HEK293 (cell line): ENCODE measurements at regions not wholly inside any gene's neighbourhood (a gene's known extent, or its start where the extent isn't known, plus 50 kb on each side); places are given as distances from the start of the nearest gene placed in this dataset.

Source experiments
- CTCF ChIA-PET: fragments of 350-600 bp; formaldehyde crosslinking; extraction: SDS; loops from one replicate; lab custom pipeline; 2021; ENCODE audit warnings: antibody characterized with exemption; lab: Yijun Ruan, JAX
- POLR2A ChIA-PET: fragments of 300-600 bp; formaldehyde crosslinking; extraction: SDS; loops from one replicate; lab custom pipeline; 2020; ENCODE audit warnings: antibody characterized with exemption, inconsistent platforms; lab: Yijun Ruan, JAX
- H3K27ac ChIP-seq: fragments of 200-500 bp; sonication (Bioruptor generic); 2 replicates; pipeline ENCODE4 v1.5.1; 2014; ENCODE audit warnings: low read depth, low read length, control low read depth, inconsistent platforms; ENCODE audit errors: extremely low read depth
- H3K36me3 ChIP-seq, 2 experiments: fragments of 200-500 bp in 1 of 2; sonication (Bioruptor generic) in 1 of 2; 1 replicate in 1 of 2; 2 replicates in 1 of 2; pipeline ENCODE4 v1.5.1; 2014 to 2017; ENCODE audit warnings: inconsistent platforms in 2 of 2, low read length in 2 of 2; ENCODE audit not compliant: control insufficient read depth in 2 of 2, insufficient read depth in 1 of 2
- H3K4me1 ChIP-seq: fragments of 200-500 bp; sonication (Bioruptor generic); 2 replicates; pipeline ENCODE4 v1.5.1; 2014; ENCODE audit warnings: mild to moderate bottlenecking, low read length, inconsistent platforms; ENCODE audit not compliant: control insufficient read depth, insufficient read depth
- H3K4me3 ChIP-seq: 2 replicates; pipeline ENCODE4 v1.5.1; 2011; ENCODE audit warnings: low read depth, mild to moderate bottlenecking, control low read depth, low read length, moderate library complexity
- H3K9me3 ChIP-seq: fragments of 200-500 bp; sonication (Bioruptor generic); 2 replicates; pipeline ENCODE4 v1.5.1; 2014; ENCODE audit warnings: low read depth, low read length, inconsistent platforms; ENCODE audit not compliant: control insufficient read depth, insufficient read depth
- BCL11A ChIP-seq: fragments of 450-650 bp; formaldehyde crosslinking; IDR thresholded peaks from 2 replicates; pipeline ENCODE4 v1.5.1; 2016; ENCODE audit warnings: low read depth, missing biosample characterization, missing genetic modification characterization
- GLIS2 ChIP-seq: fragments of 450-650 bp; formaldehyde crosslinking; IDR thresholded peaks from 2 replicates; pipeline ENCODE4 v1.5.1; 2016; ENCODE audit warnings: missing biosample characterization, missing genetic modification characterization
- OSR2 ChIP-seq: fragments of 450-650 bp; formaldehyde crosslinking; IDR thresholded peaks from 2 replicates; pipeline ENCODE4 v1.5.1; 2016; ENCODE audit warnings: missing biosample characterization, missing genetic modification characterization
- PRDM1 ChIP-seq: fragments of 450-650 bp; formaldehyde crosslinking; IDR thresholded peaks from 2 replicates; pipeline ENCODE4; 2016; ENCODE audit warnings: missing biosample characterization, missing genetic modification characterization
- REST ChIP-seq: fragments of 450-650 bp; formaldehyde crosslinking; IDR thresholded peaks from 2 replicates; pipeline ENCODE4 v1.5.1; 2016; ENCODE audit warnings: missing biosample characterization, missing genetic modification characterization
- YY1 ChIP-seq: fragments of 450-650 bp; formaldehyde crosslinking; IDR thresholded peaks from 2 replicates; pipeline ENCODE4 v1.5.1; 2018; ENCODE audit warnings: missing biosample characterization, missing genetic modification characterization
- ZEB2 ChIP-seq: fragments of 450-650 bp; formaldehyde crosslinking; IDR thresholded peaks from 2 replicates; pipeline ENCODE4 v1.5.1; 2016; ENCODE audit warnings: missing biosample characterization, missing genetic modification characterization
- ZFP69B ChIP-seq: fragments of 450-650 bp; formaldehyde crosslinking; IDR thresholded peaks from 2 replicates; pipeline ENCODE4 v1.5.1; 2016; ENCODE audit warnings: missing biosample characterization, missing genetic modification characterization
- ZNF121 ChIP-seq: fragments of 450-650 bp; formaldehyde crosslinking; IDR thresholded peaks from 2 replicates; pipeline ENCODE4 v1.5.1; 2016; ENCODE audit warnings: missing biosample characterization, missing genetic modification characterization
- ZNF140 ChIP-seq: fragments of 450-650 bp; formaldehyde crosslinking; IDR thresholded peaks from 2 replicates; pipeline ENCODE4 v1.5.1; 2016; ENCODE audit warnings: missing biosample characterization, missing genetic modification characterization
- ZNF202 ChIP-seq: fragments of 450-650 bp; formaldehyde crosslinking; IDR thresholded peaks from 2 replicates; pipeline ENCODE4 v1.5.1; 2016; ENCODE audit warnings: missing biosample characterization, missing genetic modification characterization, borderline replicate concordance
- ZNF214 ChIP-seq: fragments of 450-650 bp; formaldehyde crosslinking; IDR thresholded peaks from 2 replicates; pipeline ENCODE4 v1.5.1; 2017; ENCODE audit warnings: missing biosample characterization, mild to moderate bottlenecking, missing genetic modification characterization, borderline replicate concordance
- ZNF585B ChIP-seq: fragments of 450-650 bp; formaldehyde crosslinking; IDR thresholded peaks from 2 replicates; pipeline ENCODE4 v1.5.1; 2016; ENCODE audit warnings: missing biosample characterization, missing genetic modification characterization
- ZNF623 ChIP-seq: fragments of 450-650 bp; formaldehyde crosslinking; IDR thresholded peaks from 2 replicates; pipeline ENCODE4 v1.5.1; 2016; ENCODE audit warnings: missing biosample characterization, missing genetic modification characterization
- ZNF626 ChIP-seq: fragments of 450-650 bp; sonication (Bioruptor Pico); formaldehyde crosslinking; IDR thresholded peaks from 2 replicates; pipeline ENCODE4 v1.5.1; 2018; ENCODE audit warnings: missing biosample characterization, missing genetic modification characterization, inconsistent platforms
- ZNF670 ChIP-seq: fragments of 450-650 bp; formaldehyde crosslinking; IDR thresholded peaks from 2 replicates; pipeline ENCODE4 v1.5.1; 2016; ENCODE audit warnings: missing biosample characterization, missing genetic modification characterization, low read depth
- ZNF837 ChIP-seq: fragments of 450-650 bp; formaldehyde crosslinking; IDR thresholded peaks from 2 replicates; pipeline ENCODE4 v1.5.1; 2016; ENCODE audit warnings: missing biosample characterization, missing genetic modification characterization
- ZNF843 ChIP-seq: fragments of 450-650 bp; formaldehyde crosslinking; IDR thresholded peaks from 2 replicates; pipeline ENCODE4 v1.5.1; 2016; ENCODE audit warnings: missing biosample characterization, missing genetic modification characterization
- ZSCAN16 ChIP-seq: fragments of 450-650 bp; formaldehyde crosslinking; IDR thresholded peaks from 2 replicates; pipeline ENCODE4 v1.5.1; 2016; ENCODE audit warnings: missing biosample characterization, missing genetic modification characterization
- ZSCAN23 ChIP-seq: fragments of 450-650 bp; formaldehyde crosslinking; IDR thresholded peaks from 2 replicates; pipeline ENCODE4 v1.5.1; 2016; ENCODE audit warnings: missing biosample characterization, missing genetic modification characterization
- ZSCAN30 ChIP-seq: fragments of 450-650 bp; IDR thresholded peaks from 2 replicates; pipeline ENCODE4 v1.5.1; 2018; ENCODE audit warnings: missing biosample characterization, mild to moderate bottlenecking, missing genetic modification characterization, moderate library complexity
- ZXDB ChIP-seq: fragments of 450-650 bp; formaldehyde crosslinking; IDR thresholded peaks from 2 replicates; pipeline ENCODE4 v1.5.1; 2016; ENCODE audit warnings: missing biosample characterization, missing genetic modification characterization
- TF ChIP-seq, protein P1 (sequence below): fragments of 450-650 bp; formaldehyde crosslinking; IDR thresholded peaks from 2 replicates; pipeline ENCODE4 v1.5.1; 2016; ENCODE audit warnings: missing biosample characterization, missing genetic modification characterization
- TF ChIP-seq, protein P2 (sequence below): fragments of 450-650 bp; formaldehyde crosslinking; IDR thresholded peaks from 2 replicates; pipeline ENCODE4 v1.5.1; 2017; ENCODE audit warnings: missing biosample characterization, mild to moderate bottlenecking, missing genetic modification characterization, moderate library complexity
- TF ChIP-seq, protein P3 (sequence below): fragments of 450-650 bp; formaldehyde crosslinking; IDR thresholded peaks from 2 replicates; pipeline ENCODE4 v1.5.1; 2016; ENCODE audit warnings: missing biosample characterization, missing genetic modification characterization
- TF ChIP-seq, protein P4 (sequence below): fragments of 450-650 bp; formaldehyde crosslinking; IDR thresholded peaks from 2 replicates; pipeline ENCODE4; 2016; ENCODE audit warnings: missing biosample characterization, missing genetic modification characterization

DNA sequence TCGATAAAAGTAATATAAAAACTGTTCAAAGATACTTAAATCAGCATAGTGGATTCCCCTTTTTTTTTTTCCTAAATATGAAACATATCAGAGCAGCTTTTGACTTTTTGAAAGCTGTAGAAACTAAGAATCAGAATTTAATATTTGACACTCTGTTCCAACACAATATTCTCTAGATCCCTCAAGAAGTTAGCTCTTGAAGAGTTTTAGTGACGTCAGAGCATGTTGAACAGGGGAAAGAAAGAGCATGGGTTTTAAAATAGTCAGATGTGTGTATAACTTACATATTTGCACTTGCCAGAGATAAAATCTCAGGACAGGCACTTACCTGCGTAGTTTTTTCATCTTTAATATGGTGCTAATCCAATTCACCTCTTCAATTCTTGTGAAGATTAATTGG, 75.2 kb upstream of the FBXL7 start (continued):
- no peak for TF ChIP-seq PRDM1 (tag by site-specific recombination)
- TF ChIP-seq, protein P1, sequence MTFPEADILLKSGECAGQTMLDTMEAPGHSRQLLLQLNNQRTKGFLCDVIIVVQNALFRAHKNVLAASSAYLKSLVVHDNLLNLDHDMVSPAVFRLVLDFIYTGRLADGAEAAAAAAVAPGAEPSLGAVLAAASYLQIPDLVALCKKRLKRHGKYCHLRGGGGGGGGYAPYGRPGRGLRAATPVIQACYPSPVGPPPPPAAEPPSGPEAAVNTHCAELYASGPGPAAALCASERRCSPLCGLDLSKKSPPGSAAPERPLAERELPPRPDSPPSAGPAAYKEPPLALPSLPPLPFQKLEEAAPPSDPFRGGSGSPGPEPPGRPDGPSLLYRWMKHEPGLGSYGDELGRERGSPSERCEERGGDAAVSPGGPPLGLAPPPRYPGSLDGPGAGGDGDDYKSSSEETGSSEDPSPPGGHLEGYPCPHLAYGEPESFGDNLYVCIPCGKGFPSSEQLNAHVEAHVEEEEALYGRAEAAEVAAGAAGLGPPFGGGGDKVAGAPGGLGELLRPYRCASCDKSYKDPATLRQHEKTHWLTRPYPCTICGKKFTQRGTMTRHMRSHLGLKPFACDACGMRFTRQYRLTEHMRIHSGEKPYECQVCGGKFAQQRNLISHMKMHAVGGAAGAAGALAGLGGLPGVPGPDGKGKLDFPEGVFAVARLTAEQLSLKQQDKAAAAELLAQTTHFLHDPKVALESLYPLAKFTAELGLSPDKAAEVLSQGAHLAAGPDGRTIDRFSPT: no peak

GRCh38 chr5:15421921-15422412, 78.0 kb upstream of the FBXL7 start:
- no peaks in the 10 kb centered on the region for H3K9me3 ChIP-seq
- no peak overlapping the region for H3K27ac ChIP-seq
- TF ChIP-seq ZNF670 (no peak), ZNF626 (tag by site-specific recombination) (no peak), ZSCAN23 (tag by site-specific recombination) (no peak), ZSCAN30 (no peak), REST (no peak), OSR2 (tag by site-specific recombination) (no peak), ZNF214 (tag by site-specific recombination) (no peak), ZNF202 (tag by site-specific recombination) (no peak), YY1 (tag by site-specific recombination) (no peak), ZNF140 (tag by site-specific recombination) (no peak), ZXDB (no peak), GLIS2 (tag by site-specific recombination) (no peak)
- TF ChIP-seq, protein P2, sequence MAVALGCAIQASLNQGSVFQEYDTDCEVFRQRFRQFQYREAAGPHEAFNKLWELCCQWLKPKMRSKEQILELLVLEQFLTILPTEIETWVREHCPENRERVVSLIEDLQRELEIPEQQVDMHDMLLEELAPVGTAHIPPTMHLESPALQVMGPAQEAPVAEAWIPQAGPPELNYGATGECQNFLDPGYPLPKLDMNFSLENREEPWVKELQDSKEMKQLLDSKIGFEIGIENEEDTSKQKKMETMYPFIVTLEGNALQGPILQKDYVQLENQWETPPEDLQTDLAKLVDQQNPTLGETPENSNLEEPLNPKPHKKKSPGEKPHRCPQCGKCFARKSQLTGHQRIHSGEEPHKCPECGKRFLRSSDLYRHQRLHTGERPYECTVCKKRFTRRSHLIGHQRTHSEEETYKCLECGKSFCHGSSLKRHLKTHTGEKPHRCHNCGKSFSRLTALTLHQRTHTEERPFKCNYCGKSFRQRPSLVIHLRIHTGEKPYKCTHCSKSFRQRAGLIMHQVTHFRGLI (tag by site-specific recombination): no peak
- TF ChIP-seq, protein P3, sequence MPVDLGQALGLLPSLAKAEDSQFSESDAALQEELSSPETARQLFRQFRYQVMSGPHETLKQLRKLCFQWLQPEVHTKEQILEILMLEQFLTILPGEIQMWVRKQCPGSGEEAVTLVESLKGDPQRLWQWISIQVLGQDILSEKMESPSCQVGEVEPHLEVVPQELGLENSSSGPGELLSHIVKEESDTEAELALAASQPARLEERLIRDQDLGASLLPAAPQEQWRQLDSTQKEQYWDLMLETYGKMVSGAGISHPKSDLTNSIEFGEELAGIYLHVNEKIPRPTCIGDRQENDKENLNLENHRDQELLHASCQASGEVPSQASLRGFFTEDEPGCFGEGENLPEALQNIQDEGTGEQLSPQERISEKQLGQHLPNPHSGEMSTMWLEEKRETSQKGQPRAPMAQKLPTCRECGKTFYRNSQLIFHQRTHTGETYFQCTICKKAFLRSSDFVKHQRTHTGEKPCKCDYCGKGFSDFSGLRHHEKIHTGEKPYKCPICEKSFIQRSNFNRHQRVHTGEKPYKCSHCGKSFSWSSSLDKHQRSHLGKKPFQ: no peak
- H3K36me3 ChIP-seq: no peaks in the 10 kb centered on the region
- ChIA-PET POLR2A (no interaction called here), CTCF (no interaction called here)
- H3K4me3 ChIP-seq: no peak overlapping the region
- H3K4me1 ChIP-seq: no peaks in the 10 kb centered on the region

GRCh38 chr5:15421381-15421780, 78.6 kb upstream of the FBXL7 start:
- CTCF ChIA-PET: no interaction called here
- Histone ChIP-seq H3K9me3 (no peaks in the 10 kb centered on the region), H3K36me3 (no peaks in the 10 kb centered on the region), H3K4me1 (no peaks in the 10 kb centered on the region), H3K4me3 (no peak overlapping the region), H3K27ac (no peak overlapping the region)
- TF ChIP-seq, protein P4, sequence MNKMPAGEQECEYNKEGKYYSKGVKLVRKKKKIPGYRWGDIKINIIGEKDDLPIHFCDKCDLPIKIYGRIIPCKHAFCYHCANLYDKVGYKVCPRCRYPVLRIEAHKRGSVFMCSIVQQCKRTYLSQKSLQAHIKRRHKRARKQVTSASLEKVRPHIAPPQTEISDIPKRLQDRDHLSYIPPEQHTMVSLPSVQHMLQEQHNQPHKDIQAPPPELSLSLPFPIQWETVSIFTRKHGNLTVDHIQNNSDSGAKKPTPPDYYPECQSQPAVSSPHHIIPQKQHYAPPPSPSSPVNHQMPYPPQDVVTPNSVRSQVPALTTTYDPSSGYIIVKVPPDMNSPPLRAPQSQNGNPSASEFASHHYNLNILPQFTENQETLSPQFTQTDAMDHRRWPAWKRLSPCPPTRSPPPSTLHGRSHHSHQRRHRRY (tag by site-specific recombination): no peak
- TF ChIP-seq ZSCAN16 (tag by site-specific recombination): no peak
- TF ChIP-seq BCL11A (tag by site-specific recombination): no peak
- no peak for TF ChIP-seq ZNF843 (tag by site-specific recombination)
- no peak for TF ChIP-seq ZNF121 (tag by site-specific recombination)
- no peak for TF ChIP-seq ZNF837 (tag by site-specific recombination)
- no peak for TF ChIP-seq ZEB2 (tag by site-specific recombination)
- no peak for TF ChIP-seq ZNF623 (tag by site-specific recombination)
- TF ChIP-seq ZFP69B: no peak
- no peak for TF ChIP-seq ZNF585B (tag by site-specific recombination)
- POLR2A ChIA-PET: no interaction called here
